A172 (cell line): ENCODE measurements at regions not wholly inside any gene's neighbourhood (a gene's known extent, or its start where the extent isn't known, plus 50 kb on each side); places are given as distances from the start of the nearest gene placed in this dataset.
"Not testable (repeated sequence)": the region's sequence is repeated elsewhere in the genome, so short reads cannot be mapped to it uniquely, and the experiment has no call there.

Experiments
- DNase-seq: peaks from one replicate; pipeline ENCODE4 v3.0.0-alpha.2; 2015; ENCODE audit warnings: low spot score

DNA sequence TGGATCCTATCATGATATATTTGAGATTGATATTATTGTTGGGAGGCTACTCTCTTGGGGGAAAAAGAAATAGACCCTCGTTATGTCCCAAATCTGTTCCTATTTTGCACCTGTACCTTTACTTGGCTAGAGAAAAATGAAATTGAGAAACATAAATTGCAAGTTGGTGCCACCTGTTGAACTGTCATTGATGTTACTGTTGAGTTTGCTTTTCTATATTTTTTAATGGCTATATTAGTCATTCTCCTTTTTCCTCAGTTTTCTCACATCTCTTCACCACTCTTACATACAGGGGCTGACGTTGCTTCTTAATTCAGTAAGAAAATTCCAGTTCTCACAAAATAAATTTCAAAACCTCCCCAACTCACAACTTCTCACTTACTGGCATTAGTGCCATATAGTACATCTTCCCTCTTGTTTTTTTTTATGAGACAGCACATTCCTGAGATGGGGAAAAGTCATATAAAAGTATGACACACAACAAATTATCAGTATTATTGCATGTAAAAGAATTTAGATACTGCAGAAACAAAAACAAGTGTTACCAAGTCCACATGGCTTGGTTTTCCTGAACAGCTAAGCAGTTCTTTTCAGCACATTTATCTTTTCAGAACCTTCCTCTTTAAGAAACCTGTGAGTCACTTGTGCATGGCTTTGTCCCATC is 348.3 kb upstream of the DSEL start:
- DNase-seq = peak; percentile 57

DNA sequence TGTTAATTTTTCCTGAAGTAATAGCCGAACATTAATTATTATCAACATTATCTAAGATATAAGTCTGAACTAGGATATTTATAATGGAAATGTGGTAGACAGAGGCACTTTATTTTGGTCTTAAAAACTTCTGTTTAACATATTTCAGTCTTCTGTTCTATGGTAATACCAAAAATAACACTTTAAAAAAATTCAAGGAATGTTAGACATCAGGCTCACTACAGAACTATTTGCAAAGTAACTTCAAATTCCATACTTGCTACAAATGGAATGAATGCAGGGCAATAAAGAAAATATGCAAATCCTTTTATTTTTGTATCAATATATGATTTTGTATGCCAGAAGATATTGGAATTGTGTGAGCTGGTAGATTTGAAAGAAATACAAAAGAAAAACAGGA is 345.5 kb upstream of the DSEL start:
- no peak for DNase-seq

DNA sequence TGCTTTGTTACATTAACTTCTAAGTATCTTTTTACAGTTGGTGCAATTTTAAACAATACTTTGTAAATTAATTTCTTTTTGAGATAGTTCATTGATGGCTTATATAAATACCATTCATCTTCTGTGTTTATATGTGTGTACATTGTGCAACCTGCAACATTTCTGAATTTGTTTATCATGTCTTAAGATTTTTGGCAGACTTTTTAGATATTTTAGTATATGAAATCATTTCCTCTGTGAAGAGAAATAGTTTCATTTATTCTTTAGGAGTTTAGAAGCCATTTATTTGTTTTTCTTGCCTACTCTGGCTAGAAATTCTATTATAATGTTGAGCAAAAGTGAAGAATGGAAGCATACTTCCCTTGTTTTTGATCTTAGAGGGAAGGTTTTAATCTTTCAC is 337.8 kb upstream of the DSEL start:
- no peak for DNase-seq

DNA sequence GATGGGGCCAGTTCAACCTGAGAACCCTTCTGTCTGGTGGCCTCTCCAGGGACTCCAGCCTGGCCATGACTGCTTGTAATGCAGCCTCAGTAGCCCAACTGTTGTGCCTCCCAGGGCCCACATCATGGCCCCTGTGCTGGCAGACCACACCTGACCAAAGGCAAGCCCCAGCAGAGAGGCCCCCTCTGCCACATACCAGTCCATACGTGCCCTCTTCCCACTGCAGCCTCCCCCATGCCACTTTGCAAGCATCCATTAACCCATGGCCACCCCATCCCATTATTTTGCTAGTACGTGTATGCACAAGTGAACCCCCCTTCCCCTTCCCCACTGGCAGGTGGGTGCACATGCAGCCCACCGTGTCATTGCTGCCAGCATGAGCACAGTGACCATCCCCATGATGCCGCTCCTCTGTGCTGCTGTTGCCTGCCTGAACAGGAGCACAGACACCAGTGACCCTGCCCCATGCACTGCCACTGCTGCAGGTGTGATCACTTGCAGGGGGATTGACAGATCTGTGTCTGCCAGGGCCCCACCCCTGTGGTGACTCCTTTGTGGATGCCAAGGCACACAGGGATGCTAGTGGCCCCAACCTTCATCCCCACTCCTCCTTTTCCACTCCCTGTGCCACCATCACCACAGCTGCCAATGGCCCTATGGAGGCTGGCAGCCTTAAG is 330.0 kb upstream of the DSEL start:
- DNase-seq = no peak

DNA sequence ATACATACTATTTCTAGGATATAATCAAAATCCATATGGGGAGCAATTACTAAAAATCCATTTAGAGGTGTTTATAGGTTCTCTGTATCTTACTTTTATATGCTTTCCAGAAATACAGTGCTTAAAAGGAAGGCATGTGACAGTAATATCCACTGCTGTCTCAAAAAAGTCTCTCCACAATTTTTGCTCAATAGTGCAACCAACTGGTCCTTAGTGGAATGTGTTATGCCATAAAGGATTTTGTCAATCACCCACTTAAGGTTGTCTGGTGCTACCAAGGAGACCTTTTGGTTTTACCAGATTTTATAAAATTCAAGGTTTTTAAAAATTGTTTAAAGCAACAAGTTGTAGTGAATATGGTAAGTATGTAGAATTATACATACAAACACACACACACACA is 328.5 kb upstream of the DSEL start:
- DNase-seq = peak; percentile 1

DNA sequence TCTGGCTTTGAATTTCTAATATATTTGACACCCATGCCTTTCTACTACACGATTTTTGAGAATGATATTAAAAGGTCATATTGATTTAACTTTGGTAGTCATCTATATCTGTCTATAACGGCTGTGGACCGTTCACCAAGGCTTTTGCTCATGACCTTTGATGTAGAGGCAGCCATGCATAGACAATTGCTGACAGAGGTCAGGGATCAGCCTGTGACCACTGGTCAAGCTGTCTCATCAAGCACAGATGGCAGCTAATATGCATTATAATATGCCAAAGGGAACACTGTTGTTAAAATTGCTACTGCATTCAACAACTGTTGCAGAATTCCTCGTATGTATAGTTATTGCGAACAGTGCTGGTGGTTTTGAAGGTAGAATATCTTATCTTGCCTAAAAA is 323.9 kb upstream of the DSEL start:
- no peak for DNase-seq

DNA sequence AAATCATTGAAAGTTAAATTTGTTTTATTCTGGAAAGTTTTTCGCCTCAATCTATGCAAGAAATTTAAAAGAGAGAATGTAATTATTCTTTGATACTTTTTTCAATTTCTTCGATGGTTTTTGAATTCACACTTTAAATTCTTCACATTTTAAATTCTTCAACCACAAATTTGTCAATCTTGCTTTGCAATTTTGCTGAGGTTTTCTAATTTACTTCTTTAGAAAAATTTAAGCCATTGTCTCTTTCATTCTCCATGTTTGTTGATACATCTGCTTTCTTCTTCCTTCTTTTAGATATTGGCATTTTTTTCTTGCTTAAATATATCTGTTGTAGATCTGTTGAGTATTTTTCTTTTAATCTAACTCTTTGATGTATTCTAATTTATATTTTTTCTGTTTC is 301.9 kb upstream of the DSEL start:
- DNase-seq = no peak

DNA sequence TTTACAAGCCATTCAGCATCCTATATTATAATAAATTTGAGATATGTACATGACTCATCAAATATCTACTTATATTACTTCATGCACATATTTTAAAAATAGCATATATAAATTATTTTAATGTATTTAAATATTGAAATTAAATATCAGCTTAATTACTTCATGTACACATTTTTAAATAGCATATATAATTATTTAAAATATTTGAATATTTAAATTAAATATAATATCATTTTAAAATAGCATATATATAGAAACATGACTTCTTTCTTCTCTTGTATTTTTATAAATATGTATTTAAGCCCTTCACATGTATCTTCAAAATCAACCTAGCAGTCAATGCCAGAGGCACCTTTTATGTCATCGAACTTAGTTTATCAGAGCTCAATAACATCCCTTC is 298.8 kb upstream of the DSEL start:
- no peak for DNase-seq

DNA sequence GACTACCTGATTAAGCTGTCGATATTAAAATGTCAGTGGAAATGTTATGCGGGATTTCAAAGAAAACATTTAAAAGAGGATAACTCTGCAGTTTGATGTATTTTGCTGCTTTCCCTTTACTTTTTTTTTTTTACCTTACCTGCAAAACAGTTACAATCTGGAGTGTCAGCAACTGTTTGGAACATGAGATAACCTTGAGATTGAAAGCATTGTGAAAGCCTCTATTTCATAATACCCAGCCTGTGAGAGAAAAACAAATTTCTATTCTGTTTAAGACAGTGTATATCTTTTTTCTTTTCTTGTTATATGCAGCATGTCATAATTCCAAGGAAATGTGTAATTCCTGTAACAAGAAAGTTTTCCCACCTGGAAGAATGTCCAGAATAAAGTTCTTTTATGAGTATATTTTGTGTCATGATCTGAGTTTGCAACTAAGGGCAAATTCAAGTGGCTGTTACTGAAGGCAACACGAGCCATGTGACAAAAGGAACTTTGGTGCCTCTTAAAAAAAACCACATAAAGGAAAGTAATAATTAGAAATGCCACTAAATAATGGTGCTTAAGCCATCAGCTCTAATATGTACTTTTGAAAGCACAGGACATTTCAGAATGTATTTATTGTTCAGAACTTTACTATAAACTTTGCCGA is 297.0 kb upstream of the DSEL start:
- no peak for DNase-seq

DNA sequence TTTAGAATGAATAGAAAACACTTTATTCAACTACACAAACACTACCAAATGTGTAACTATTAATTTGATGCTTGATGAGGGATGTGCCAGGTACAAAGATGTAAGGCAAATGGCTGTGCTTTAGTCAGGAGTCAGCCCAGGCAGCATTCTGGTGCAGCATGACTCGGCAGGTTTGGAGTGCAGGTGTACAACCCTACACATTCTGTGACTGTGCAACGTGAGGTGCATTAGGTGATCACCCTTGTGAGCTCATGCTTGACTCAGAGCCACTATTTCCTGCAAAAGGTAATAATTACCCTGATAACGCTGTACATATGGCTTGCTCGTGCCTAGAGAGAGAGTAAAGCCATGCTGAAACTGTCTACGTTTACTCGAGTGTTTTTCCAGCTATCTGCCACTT is 288.7 kb upstream of the DSEL start:
- DNase-seq = no peak

DNA sequence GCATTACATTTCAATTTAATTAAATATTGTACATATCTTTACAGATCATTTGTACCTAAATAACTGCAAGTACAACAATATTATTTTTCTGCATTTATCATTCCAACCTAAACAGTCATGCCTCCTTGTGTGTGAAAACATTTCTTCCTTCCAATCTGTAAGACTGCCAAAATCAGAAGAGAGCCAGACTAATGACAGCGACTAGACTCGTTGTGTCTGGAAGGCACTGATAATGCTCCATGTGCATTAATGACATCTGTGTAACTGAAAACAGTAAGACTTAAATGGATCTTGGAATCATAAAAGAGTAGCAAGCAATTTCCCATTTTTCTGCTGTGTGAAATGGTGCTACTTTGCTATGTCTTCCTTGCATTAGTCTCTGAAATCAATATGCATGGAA is 278.0 kb upstream of the DSEL start:
- DNase-seq = no peak

DNA sequence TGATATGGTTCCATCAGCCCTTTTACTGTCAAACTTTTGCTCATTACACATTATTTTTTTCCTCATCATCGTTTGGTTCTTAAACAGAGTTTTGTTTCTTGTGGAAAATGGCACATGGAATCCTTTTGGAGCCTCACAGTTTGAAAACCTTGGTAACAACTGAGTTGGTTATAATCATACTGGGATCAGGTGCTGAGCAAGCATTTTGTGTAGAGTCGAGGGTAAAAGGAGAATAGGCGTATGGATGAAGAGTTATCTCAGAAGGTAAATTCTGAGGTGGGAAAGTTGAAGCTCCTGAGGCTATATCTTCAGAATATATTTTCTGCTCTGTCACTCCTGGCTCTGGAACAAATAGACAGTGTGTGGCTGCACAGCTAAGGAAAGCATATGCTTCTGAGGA is 274.0 kb upstream of the DSEL start:
- DNase-seq = no peak

DNA sequence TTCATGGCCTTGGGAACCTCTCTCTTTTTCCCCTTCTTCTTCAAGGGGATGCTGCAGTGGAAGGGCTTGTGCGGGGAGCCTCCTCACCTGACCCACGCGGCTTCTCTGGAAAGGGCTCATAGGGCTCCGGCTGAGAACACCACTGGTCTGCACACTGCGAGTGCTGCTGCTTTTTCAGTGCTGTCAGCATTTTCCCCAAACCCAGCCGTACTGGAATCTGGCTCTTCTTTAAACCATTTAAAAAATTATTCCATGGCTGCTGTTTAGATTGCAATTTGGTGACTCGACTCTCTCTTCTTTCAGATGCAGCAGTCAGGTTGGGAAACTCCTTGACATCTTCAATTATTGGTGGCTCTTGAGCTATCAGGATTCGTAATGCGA is 272.6 kb upstream of the DSEL start:
- DNase-seq = no peak

DNA sequence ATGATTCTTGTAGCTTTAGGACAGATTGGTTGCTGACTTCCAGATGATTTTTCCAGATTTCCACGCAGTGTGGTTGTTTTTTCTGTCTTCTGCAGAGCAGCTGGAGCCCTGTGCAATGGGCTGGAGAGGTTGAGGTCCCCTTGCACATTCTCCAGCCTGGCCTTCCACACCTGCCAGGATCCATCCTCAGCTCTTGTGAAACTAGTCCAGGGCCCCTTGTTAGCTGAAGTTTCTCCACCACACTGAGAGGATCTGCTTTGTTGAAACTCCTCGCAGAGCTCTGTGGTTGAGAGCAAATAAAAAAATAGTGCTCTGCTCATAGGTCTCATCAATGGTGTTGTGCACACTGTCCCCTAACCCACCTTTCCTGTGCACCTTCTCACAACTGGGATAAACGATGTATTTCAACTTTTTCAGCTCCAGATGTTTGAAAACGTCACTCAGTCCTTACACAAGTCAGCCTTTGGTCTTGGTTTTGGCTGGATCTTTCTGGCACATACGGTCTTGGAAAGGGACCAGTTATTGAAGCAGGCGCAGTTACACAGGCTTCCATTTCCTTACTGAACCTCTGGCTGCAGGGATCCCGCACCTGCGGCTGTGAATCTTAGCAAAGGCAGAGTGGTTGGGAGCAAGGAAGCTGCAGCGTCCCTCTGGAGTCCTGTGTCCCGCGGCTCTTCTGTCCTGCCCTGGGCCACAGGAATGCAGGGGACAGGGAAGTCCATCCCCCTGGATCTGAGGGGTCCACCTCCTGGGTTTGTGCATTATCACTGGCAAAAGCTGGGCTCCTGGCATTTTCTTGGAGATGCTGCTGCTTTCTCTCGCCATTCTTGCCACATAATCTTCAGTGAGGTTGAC is 272.0 kb upstream of the DSEL start:
- no peak for DNase-seq

DNA sequence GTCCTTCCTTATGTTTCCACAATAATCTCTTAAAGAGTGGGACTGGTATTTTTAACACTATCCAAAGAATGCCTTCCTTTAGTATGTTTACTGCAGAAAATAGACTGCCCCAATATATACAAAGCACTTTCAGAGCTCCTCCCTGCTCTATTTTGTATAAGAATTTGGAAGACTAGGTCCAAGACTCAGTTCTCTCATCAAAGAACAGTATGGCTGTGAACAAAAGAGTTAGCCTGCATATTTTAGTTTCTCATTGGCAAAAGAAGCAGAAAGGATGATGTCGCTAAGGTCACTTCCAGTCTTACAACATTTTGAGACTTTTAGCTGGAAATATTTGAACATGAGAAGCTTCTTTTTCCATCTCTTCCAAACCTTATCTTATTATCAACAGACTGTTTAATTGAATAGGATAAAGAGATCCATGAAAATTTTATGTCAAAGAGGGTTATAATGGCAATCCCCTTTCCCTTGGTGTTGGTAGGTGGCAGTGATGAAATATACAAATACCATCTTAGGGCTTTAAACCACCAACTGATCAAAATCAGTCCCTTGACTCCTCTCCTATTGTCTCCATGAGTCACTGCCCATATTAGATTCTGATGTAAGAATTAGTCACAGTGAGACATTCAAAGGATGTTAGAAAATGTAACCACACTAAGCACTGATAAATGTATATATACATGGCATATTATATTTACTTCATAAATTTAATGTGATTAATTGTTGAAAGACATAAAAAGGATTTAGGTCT is 266.9 kb upstream of the DSEL start:
- peak; percentile 75 for DNase-seq

DNA sequence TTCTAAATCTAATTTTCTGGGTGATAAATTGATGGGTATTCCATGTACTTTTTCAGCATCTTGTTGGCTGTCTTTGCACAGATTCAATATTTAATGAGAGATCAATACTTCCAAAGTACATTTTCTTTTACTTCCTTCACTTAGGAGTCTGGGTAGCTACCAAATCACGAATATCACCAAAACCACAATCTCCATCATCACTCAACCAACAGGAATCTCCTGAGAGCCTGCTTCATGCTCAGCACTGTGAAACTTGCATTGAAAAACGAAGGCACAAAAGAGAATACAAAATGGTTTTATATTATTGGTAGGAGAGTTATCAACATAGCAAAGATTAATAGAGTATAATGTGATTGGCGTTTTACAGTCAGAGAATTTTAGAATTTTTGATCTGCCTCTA is 261.5 kb upstream of the DSEL start:
- no peak for DNase-seq

DNA sequence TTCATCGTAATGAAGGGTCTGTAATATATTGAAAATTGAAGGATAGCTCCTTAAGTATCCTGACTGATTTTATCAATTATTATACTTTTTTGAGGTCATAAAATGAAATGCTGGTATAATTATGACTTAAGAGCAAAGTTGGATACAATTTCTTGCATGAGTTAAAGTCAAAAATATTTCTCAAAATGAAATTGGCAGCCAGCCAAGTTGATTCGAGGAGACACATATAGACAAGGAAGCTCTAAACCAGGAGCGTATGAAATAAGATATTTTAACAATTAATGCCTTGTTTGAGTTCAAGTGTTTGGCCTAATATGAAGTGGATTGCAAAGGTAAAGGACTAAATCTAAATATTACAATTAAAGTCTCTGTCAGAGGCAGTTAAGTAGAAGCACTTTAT is 260.4 kb upstream of the DSEL start:
- no peak for DNase-seq

DNA sequence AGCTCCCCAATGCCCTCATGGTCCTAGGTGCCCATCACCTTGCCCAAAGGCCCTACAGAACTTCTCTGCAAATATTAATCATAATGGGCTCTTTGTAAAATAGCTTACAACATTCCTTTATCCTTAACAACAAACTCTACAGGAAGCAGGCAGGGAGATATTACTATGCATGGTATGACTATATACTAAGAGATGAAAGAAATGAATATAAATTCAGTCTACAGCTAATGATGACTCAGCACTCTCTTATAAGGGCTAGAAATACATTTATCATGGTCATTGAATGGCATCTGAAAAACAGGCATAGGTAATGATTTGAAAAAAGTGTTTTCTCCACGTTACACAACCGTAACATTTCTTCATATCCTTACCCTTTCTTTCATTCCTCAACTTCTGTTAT is 254.8 kb upstream of the DSEL start:
- peak; percentile 27 for DNase-seq

DNA sequence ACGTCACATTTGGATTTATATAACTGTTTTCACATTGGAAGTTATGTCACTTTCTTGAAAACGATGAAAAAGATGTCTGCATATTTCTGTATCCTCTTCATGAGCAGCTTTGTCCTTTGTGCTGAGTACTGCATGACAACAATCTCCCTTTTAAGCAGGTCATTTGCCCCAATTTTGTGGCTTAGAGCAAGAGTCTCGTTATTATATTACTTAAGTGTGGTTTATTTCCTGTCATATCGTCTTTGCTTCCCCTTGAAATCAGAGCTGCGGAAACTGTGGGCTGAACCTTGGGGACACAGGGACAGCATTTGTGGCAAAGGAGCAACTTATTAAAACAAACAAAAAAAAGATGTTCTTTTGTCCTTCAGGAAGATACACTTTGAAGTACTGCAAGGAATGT is 254.0 kb upstream of the DSEL start:
- no peak for DNase-seq

DNA sequence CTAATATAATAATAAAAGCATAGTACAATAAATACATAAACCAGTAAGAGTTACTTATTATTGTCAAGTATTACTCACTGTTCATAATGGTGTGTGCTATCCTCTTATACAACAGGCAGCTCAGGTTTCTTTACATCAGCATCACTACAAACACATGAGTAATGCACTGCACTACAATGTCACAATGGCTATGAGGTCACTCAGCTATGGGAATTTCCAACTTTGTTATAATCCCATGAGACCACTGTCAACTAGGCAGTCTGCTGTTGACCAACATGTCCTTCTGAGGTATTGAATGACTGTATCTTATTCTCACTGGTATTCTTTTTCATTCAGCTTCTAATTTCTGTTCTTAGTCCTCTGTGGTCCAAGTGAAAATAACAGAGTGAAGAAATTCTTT is 250.4 kb upstream of the DSEL start:
- DNase-seq = peak; percentile 38

DNA sequence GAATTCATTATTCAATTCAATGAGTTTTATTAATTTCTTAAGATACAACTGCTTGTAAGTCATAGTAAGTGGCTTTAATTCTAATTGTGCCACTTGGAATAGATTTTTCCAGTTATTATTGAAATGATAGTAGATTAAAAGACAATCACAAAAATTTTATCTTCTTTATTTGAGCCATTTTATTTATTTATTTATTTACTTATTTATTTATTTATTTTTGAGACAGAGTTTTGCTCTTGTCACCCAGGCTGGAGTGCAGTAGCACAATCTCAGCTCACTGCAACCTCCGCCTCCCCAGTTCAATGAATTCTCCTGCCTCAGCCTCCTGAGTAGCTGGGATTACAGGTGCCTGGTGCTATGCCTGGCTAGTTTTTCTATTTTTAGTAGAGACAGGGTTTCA is 235.7 kb upstream of the DSEL start:
- not testable (repeated sequence) for DNase-seq

DNA sequence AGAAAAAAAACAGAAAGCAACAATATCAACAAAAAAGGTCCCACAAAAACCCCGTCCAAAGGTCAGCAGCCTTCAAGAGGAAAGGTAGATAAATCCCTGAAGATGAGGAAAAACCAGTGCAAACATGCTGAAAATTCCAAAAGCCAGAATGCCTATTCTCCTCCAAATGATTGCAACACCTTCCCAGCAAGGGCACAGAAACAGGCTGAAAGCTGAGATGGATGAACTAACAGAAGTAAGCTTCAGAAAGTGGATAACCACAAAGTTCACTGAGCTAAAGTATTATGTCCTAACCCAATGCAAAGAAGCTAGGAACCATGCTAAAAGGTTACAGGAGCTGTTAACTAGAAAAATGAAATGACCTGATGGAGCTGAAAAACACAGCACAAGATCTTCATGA is 226.4 kb upstream of the DSEL start:
- no peak for DNase-seq
